Upper lobe of left lung (tissue), 6 donors: ENCODE measurements at regions not wholly inside any gene's neighbourhood (a gene's known extent, or its start where the extent isn't known, plus 50 kb on each side); places are given as distances from the start of the nearest gene placed in this dataset.

Experiments
- ATAC-seq, 2 donors: fragments of 200-7000 bp; cut with Tn5 transposase; one replicate each; pipeline ENCODE4 v1.9.1; 2022; ENCODE audit warnings: mild to moderate bottlenecking in 2 of 2, moderate library complexity in 2 of 2; ENCODE audit not compliant: low FRiP score in 2 of 2
- DNase-seq, 2 donors: peaks; one replicate each; pipeline ENCODE4 v3.0.0-alpha.2; 2019 to 2020
- H3K27ac ChIP-seq, 4 donors: fragments of 200-600 bp; sonication (generic); one replicate each; pipeline ENCODE4 v1.5.1; 2016 to 2019
- H3K27me3 ChIP-seq, 4 donors: fragments of 200-600 bp; sonication (generic); one replicate each; pipeline ENCODE4 v1.5.1; 2017 to 2019
- H3K36me3 ChIP-seq, 4 donors: fragments of 200-600 bp; sonication (generic); one replicate each; pipeline ENCODE4 v1.5.1; 2016 to 2019
- H3K4me1 ChIP-seq, 4 donors: fragments of 200-600 bp; sonication (generic); one replicate each; pipeline ENCODE4 v1.5.1; 2018 to 2019
- H3K4me3 ChIP-seq, 4 donors: fragments of 200-600 bp; sonication (generic); one replicate each; pipeline ENCODE4 v1.5.1; 2017 to 2019; ENCODE audit warnings: mild to moderate bottlenecking in 2 of 4, moderate library complexity in 1 of 4
- H3K9me3 ChIP-seq, 4 donors: fragments of 200-600 bp; sonication (generic); one replicate each; pipeline ENCODE4 v1.5.1; 2018 to 2019
- EP300 ChIP-seq, 4 donors: sonication (generic); formaldehyde crosslinking; IDR thresholded peaks; one replicate each; pipeline ENCODE4 v1.5.1; 2017; ENCODE audit warnings: antibody characterized with exemption in 4 of 4, control low read depth in 2 of 4
- POLR2A ChIP-seq, 4 donors: fragments of 450-650 bp; IDR thresholded peaks; one replicate each; pipeline ENCODE4 v1.5.1; 2016 to 2017; ENCODE audit warnings: antibody characterized with exemption in 4 of 4, mild to moderate bottlenecking in 2 of 4
- POLR2AphosphoS5 ChIP-seq, 2 donors: sonication (generic); formaldehyde crosslinking; IDR thresholded peaks; one replicate each; pipeline ENCODE4 v1.5.1; 2017; ENCODE audit warnings: antibody characterized with exemption in 2 of 2
- WGBS, 2 donors: methylation state at CpG; one replicate each; pipeline ENCODE4 v1.1.5; 2017 to 2018; 5-methylcytosine and 5-hydroxymethylcytosine counted together
- TF ChIP-seq, protein P1 (sequence below), 6 experiments: fragments of 450-650 bp in 4 of 6; fragments of 200-600 bp in 2 of 6; sonication (generic) in 2 of 6; IDR thresholded peaks; one replicate each; pipeline ENCODE4 v1.5.1; 2016 to 2019; ENCODE audit warnings: antibody characterized with exemption in 6 of 6
- donor health status: DM: no; HTN: no; CAD: no; lungs with moderate emphysema.
- donor health status: DM: no; HTN: yes; CAD: no; lungs with severe emphysema.

DNA sequence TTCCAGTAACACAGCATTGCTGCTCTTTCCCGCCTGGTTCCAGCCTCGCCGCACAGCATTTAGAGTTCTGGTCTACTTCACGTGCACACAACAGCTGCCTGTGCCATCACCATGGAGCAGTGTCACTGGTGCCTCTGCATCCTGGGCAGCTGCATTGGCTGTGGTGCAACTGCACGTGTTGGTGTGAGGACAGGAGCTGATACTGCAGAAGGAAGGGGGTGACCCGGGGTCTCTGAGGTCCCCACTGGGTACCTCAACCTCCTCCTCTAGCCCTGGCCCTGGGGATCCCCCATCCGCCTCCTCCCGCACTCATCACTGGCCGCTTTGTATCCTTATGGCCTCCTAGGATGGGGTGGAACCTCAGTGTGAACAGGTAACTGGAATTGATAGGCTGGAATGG lies 112.5 kb downstream of the SOX1 start:
- peaks cover 0 to 4% (median 0%) of the 10 kb centered on the region in 4 donors for H3K9me3 ChIP-seq
- H3K4me3 ChIP-seq, result no peak overlapping the region
- no peaks in the 10 kb centered on the region for H3K27me3 ChIP-seq
- 96% methylated on average over 6 to 9 of the region's 9 CpGs for WGBS, 2 donors
- H3K4me1 ChIP-seq, result peaks cover 0 to 18% (median 4%) of the 10 kb centered on the region in 4 donors
- TF ChIP-seq POLR2A (IDR thresholded peaks at IDR 0.05), result no peak
- TF ChIP-seq, protein P1, sequence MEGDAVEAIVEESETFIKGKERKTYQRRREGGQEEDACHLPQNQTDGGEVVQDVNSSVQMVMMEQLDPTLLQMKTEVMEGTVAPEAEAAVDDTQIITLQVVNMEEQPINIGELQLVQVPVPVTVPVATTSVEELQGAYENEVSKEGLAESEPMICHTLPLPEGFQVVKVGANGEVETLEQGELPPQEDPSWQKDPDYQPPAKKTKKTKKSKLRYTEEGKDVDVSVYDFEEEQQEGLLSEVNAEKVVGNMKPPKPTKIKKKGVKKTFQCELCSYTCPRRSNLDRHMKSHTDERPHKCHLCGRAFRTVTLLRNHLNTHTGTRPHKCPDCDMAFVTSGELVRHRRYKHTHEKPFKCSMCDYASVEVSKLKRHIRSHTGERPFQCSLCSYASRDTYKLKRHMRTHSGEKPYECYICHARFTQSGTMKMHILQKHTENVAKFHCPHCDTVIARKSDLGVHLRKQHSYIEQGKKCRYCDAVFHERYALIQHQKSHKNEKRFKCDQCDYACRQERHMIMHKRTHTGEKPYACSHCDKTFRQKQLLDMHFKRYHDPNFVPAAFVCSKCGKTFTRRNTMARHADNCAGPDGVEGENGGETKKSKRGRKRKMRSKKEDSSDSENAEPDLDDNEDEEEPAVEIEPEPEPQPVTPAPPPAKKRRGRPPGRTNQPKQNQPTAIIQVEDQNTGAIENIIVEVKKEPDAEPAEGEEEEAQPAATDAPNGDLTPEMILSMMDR (IDR thresholded peaks at IDR 0.05), result no peak
- TF ChIP-seq EP300 (IDR thresholded peaks at IDR 0.05), result no peak
- TF ChIP-seq POLR2AphosphoS5 (IDR thresholded peaks at IDR 0.05), result no peak
- no peaks in the 10 kb centered on the region for H3K36me3 ChIP-seq
- no peak for ATAC-seq
- H3K27ac ChIP-seq, result no peak overlapping the region
- no peak for DNase-seq

DNA sequence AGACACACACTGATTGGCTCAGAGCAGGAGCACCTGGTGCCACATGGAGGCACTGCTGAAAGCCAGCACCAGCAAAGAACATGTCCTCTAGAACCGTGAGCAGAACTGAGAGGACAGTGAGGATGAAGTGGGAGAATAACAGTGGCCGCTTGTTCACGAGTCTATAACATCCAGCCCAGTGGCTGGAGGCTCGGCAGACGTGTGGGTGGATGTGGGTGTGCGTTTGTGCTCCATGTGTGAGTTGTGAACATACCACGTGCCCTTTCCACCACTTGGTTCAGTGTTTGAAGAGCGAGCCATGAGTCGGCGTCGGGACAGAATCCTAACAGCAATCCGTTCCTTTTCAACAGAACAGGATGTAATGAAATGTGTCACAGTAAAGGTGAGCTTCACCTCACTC lies 113.0 kb downstream of the SOX1 start:
- no peak for TF ChIP-seq EP300 (IDR thresholded peaks at IDR 0.05)
- TF ChIP-seq, protein P1 (IDR thresholded peaks at IDR 0.05), result no peak
- Histone ChIP-seq H3K9me3 (no peaks in the 10 kb centered on the region), H3K4me3 (no peak overlapping the region), H3K27ac (no peak overlapping the region), H3K27me3 (no peaks in the 10 kb centered on the region), H3K4me1 (peaks cover 0 to 18% (median 4%) of the 10 kb centered on the region in 4 donors), H3K36me3 (no peaks in the 10 kb centered on the region)
- 91 to 93% methylated on average over 12 of the region's 12 CpGs for WGBS, 2 donors
- no peak for ATAC-seq
- peak in 1 of 2 donors; percentile 14 for DNase-seq

DNA sequence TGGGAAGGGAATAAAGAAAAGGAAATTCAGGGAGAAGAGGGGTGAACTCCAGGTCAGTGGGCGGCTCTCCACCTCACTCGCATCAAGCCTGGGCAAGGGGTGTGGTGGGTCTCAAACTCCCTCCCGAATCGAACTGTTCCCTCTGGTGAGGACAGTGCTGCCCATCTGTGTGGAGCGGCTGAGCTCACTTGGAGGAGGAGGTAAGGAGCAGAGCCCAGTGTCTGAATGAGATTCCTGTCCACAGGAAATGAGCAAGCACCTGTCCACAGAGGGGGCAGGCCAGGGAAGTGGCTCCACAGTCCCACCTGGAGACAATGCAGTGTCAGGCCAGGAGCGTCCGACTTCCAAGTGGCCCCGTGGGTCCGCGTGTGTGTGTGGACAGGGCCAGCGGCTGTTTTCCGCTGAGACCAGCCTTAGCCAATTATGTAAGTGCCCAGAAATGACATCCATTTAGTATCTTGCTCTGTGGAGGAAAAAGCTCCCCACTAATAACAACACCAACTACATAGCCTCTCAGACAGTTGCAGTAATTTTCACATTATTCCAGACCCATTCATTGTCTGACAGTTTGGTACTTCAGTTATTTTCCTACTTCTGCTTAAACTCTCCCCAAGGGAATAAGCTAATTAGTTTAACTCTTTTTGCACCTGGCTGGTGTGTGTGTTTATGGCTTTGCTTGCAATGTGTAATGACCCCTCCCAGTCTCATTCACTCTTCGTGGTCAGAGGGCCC lies 114.6 kb downstream of the SOX1 start:
- no peaks in the 10 kb centered on the region for H3K27me3 ChIP-seq
- H3K4me1 ChIP-seq, result peaks cover 0 to 18% (median 4%) of the 10 kb centered on the region in 4 donors
- DNase-seq (peak; percentile 19 to 24), ATAC-seq (no peak)
- no peak overlapping the region for H3K27ac ChIP-seq
- H3K4me3 ChIP-seq, result no peak overlapping the region
- no peak for TF ChIP-seq POLR2A (IDR thresholded peaks at IDR 0.05)
- TF ChIP-seq POLR2AphosphoS5 (IDR thresholded peaks at IDR 0.05), result no peak
- no peak for TF ChIP-seq EP300 (IDR thresholded peaks at IDR 0.05)
- TF ChIP-seq, protein P1 (IDR thresholded peaks at IDR 0.05), result no peak
- no peaks in the 10 kb centered on the region for H3K9me3 ChIP-seq
- 68 to 89% methylated on average over 12 to 13 of the region's 13 CpGs for WGBS, 2 donors
- no peaks in the 10 kb centered on the region for H3K36me3 ChIP-seq

DNA sequence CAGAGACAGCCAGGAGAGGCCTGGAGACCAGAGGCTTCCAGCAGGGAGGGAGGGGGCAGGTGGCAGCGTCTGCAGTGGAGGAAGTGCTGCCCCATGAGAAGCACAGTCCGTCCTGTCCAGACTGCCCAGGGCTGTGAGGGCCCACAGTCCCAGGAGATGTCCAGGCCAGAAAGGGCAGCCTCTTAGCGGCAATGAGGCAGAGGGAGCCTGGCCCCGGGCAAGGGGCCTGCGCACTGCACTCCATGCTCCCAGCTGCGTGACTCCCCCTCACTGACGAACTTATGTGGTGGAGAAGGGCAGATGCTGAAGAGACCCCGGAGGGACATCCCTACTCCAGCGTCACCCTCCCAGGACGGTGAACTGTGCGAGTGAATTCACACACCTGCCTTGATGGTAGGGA lies 115.3 kb downstream of the SOX1 start:
- peaks cover 0 to 15% (median 4%) of the 10 kb centered on the region in 4 donors for H3K4me1 ChIP-seq
- H3K27ac ChIP-seq, result no peak overlapping the region
- H3K36me3 ChIP-seq, result no peaks in the 10 kb centered on the region
- no peaks in the 10 kb centered on the region for H3K9me3 ChIP-seq
- H3K4me3 ChIP-seq, result no peak overlapping the region
- H3K27me3 ChIP-seq, result no peaks in the 10 kb centered on the region
- WGBS, 2 donors, result 76 to 91% methylated on average over 6 to 11 of the region's 11 CpGs
- ATAC-seq (no peak), DNase-seq (peak; percentile 20 to 36)
- TF ChIP-seq EP300 (IDR thresholded peaks at IDR 0.05) (peak in 1 of 4 donors; percentile 59), POLR2AphosphoS5 (IDR thresholded peaks at IDR 0.05) (no peak)

DNA sequence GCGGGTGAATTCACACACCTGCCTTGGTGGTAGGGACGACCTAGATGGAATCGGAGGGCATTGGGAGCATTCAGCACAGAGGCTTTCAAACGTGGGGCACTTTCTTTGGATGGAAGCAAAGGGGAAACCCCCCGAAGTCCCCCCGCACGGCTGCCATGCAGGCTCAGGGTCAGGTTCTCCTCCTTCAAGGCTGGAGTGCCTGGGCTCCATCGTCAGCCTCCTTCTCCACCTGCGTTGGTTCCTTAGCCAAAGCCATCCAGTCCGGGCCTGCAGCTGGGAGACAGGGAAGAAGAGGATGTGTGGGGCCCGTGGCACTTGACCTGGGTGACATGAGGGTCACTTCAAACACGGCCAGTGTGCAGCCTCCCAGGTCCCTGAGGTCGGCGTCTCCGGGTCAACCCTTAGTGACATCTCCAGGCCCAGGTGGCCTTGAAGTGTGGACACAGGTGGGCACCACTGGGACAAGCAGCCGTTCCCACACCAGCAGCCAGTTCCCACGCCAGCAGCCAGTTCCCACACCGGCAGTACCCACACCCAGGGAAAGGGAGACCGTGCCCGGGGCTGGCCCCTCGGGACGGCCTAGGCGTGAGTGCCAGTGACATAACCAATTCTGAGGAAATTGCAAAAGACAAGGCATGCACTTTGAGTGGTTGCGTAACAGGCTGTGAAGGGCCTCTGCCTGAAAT lies 116.0 kb downstream of the SOX1 start:
- peak in 1 of 4 donors; percentile 87 for TF ChIP-seq EP300 (IDR thresholded peaks at IDR 0.05)
- peak in 1 of 2 donors; percentile 78 for TF ChIP-seq POLR2AphosphoS5 (IDR thresholded peaks at IDR 0.05)
- TF ChIP-seq POLR2A (IDR thresholded peaks at IDR 0.05), result no peak
- Histone ChIP-seq H3K4me3 (no peak overlapping the region), H3K36me3 (no peaks in the 10 kb centered on the region), H3K27ac (peak overlapping the region in 2 of 4 donors; percentile 60 to 77), H3K9me3 (no peaks in the 10 kb centered on the region), H3K27me3 (no peaks in the 10 kb centered on the region), H3K4me1 (peaks cover 0 to 9% (median 4%) of the 10 kb centered on the region in 4 donors)
- WGBS, 2 donors, result 59 to 79% methylated on average over 10 to 23 of the region's 24 CpGs
- DNase-seq (peak; percentile 80 to 81), ATAC-seq (peak; percentile 36 to 58)
